Transverse colon (tissue), 4 donors: ENCODE measurements at regions not wholly inside any gene's neighbourhood (a gene's known extent, or its start where the extent isn't known, plus 50 kb on each side); places are given as distances from the start of the nearest gene placed in this dataset.

Experiments used
- DNase-seq: peaks from one replicate; pipeline ENCODE4 v3.0.0-alpha.2; 2019
- H3K27ac ChIP-seq, 4 donors: fragments of 200-600 bp; sonication (generic); 2 replicates each; pipeline ENCODE4 v1.5.1; 2016 to 2018; ENCODE audit warnings: inconsistent platforms in 4 of 4
- H3K27me3 ChIP-seq: fragments of 200-600 bp; sonication (generic); 2 replicates; pipeline ENCODE4 v1.5.1; 2017; ENCODE audit warnings: inconsistent platforms
- H3K36me3 ChIP-seq, 4 donors: fragments of 200-600 bp; sonication (generic); 2 replicates each; pipeline ENCODE4 v1.5.1; 2017 to 2019; ENCODE audit warnings: inconsistent platforms in 4 of 4
- H3K4me1 ChIP-seq, 4 donors: fragments of 200-600 bp; sonication (generic); 2 replicates each; pipeline ENCODE4 v1.5.1; 2017 to 2020; ENCODE audit warnings: inconsistent platforms in 4 of 4
- H3K4me3 ChIP-seq, 4 donors: fragments of 200-600 bp; sonication (generic); 1 replicate in 1 of 4; 2 replicates in 3 of 4; pipeline versions ENCODE4 v1.5.1 to v1.6.1; 2017 to 2019; ENCODE audit warnings: inconsistent platforms in 4 of 4
- H3K9me3 ChIP-seq, 2 donors: fragments of 200-600 bp; sonication (generic); 2 replicates each; pipeline ENCODE4 v1.5.1; 2017 to 2019; ENCODE audit warnings: inconsistent platforms in 2 of 2
- CTCF ChIP-seq, 5 experiments: fragments of 200-600 bp in 3 of 5; fragments of 450-650 bp in 2 of 5; sonication (generic) in 3 of 5; IDR thresholded peaks; 1 replicate in 2 of 5; 2 replicates in 3 of 5; pipeline ENCODE4 v1.5.1; 2016 to 2017; ENCODE audit warnings: antibody characterized with exemption in 5 of 5, inconsistent platforms in 3 of 5, mild to moderate bottlenecking in 2 of 5, moderate library complexity in 1 of 5
- EP300 ChIP-seq: sonication (generic); formaldehyde crosslinking; IDR thresholded peaks from one replicate; pipeline ENCODE4 v1.6.1; 2017; ENCODE audit warnings: antibody characterized with exemption, low read depth
- POLR2A ChIP-seq: fragments of 450-650 bp; IDR thresholded peaks from one replicate; pipeline ENCODE4 v1.6.1; 2016; ENCODE audit warnings: antibody characterized with exemption, mild to moderate bottlenecking, moderate library complexity
- POLR2AphosphoS5 ChIP-seq, 3 donors: sonication (generic); formaldehyde crosslinking; IDR thresholded peaks; one replicate each; pipeline ENCODE4 v1.6.1; 2016; ENCODE audit warnings: antibody characterized with exemption in 3 of 3
- WGBS, 2 donors: methylation state at CpG; one replicate each; pipeline ENCODE4 v1.1.5; 2018; ENCODE audit warnings: low coverage in 1 of 2; 5-methylcytosine and 5-hydroxymethylcytosine counted together
- in situ Hi-C, 4 donors: fragments of 200-750 bp; cut with MboI; loops; one replicate each; pipeline versions ENCODE4 v1.15.0 to v1.15.1; 2017; ENCODE audit warnings: low sequenced_read_pairs in 3 of 4, low pct_ligation_motif_present in 1 of 4, low pct_unique_long_range_greater_than_20kb in 1 of 4
- intact Hi-C: fragments of 100-400 bp; cut with DNase I; formaldehyde crosslinking; loops from one replicate; pipeline ENCODE4 v1.15.1; 2023; ENCODE audit warnings: low total_unique reads

- TF ChIP-seq POLR2A (no peak), EP300 (no peak), CTCF (IDR thresholded peaks at IDR 0.05) (no peak)
- no peaks in the 10 kb centered on the region for H3K4me1 ChIP-seq
- H3K9me3 ChIP-seq: no peaks in the 10 kb centered on the region
- H3K36me3 ChIP-seq: no peaks in the 10 kb centered on the region
- in situ Hi-C loops (no loop called here), intact Hi-C loops (loop anchor here (5.0 kb wide), 1 partner anchor 1043 kb away; no protein-coding TSS in a partner anchor)
- WGBS, 2 donors: 62% methylated on average over 2 of the region's 2 CpGs; no CpG with 5 or more reads in 1 of the 2 donors
- H3K27me3 ChIP-seq: no peaks in the 10 kb centered on the region
- no peak for DNase-seq
- H3K27ac ChIP-seq: no peak overlapping the region
- no peak overlapping the region for H3K4me3 ChIP-seq
These were observed 63.8 kb upstream of the RPS6KA3 start for GRCh38 chrX:20330545-20330944.

GRCh38 chrX:20329435-20329834 is 62.7 kb upstream of the RPS6KA3 start:
- Histone ChIP-seq H3K4me1 (no peaks in the 10 kb centered on the region), H3K27ac (no peak overlapping the region), H3K4me3 (no peak overlapping the region), H3K27me3 (no peaks in the 10 kb centered on the region), H3K9me3 (no peaks in the 10 kb centered on the region), H3K36me3 (no peaks in the 10 kb centered on the region)
- 64 to 73% methylated on average over 2 to 3 of the region's 3 CpGs for WGBS, 2 donors
- intact Hi-C loops: no loop called here
- in situ Hi-C loops: no loop called here
- TF ChIP-seq EP300 (no peak), CTCF (IDR thresholded peaks at IDR 0.05) (no peak), POLR2AphosphoS5 (IDR thresholded peaks at IDR 0.05) (no peak), POLR2A (no peak)
- DNase-seq: no peak

DNA sequence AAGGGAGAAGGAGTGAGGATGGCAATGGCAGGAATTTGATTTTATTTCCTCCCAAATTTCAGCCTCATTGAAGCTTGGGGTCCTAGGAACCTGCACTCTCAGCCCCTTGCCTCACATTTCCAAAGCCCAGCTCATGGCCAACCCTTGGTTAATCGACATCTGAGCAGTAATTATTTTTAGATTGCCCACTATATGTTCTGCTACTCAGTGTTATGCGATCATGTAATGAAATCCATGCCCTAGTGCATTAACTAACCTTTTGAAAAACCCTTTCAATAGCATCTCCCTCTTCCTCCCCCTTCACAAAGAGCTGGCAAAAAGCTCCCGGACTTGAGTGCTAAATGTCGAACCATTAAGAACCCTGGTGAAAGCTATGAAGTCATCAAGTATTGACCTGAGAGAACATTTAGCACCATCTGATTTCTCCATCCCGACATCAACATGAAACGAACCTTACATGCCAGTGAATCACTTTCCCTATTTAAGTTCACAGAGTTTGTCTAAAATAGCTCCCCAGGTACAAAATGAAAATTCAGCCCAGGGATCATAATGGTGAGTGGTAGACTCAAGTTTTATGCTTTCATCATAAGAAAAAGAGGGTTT is 59.2 kb upstream of the RPS6KA3 start:
- Histone ChIP-seq H3K4me3 (no peak overlapping the region), H3K27me3 (no peaks in the 10 kb centered on the region), H3K4me1 (no peaks in the 10 kb centered on the region), H3K36me3 (no peaks in the 10 kb centered on the region), H3K9me3 (no peaks in the 10 kb centered on the region), H3K27ac (no peak overlapping the region)
- intact Hi-C loops (no loop called here), in situ Hi-C loops (no loop called here)
- 90% methylated on average over 6 of the region's 6 CpGs; no CpG with 5 or more reads in 1 of the 2 donors for WGBS, 2 donors
- TF ChIP-seq CTCF (IDR thresholded peaks at IDR 0.05) (no peak), POLR2A (no peak), POLR2AphosphoS5 (IDR thresholded peaks at IDR 0.05) (no peak), EP300 (no peak)
- no peak for DNase-seq

- DNase-seq: no peak
- intact Hi-C loops (no loop called here), in situ Hi-C loops (no loop called here)
- Histone ChIP-seq H3K36me3 (no peaks in the 10 kb centered on the region), H3K4me3 (no peak overlapping the region), H3K9me3 (no peaks in the 10 kb centered on the region), H3K4me1 (no peaks in the 10 kb centered on the region), H3K27me3 (no peaks in the 10 kb centered on the region), H3K27ac (no peak overlapping the region)
- no peak for TF ChIP-seq CTCF (IDR thresholded peaks at IDR 0.05)
- no peak for TF ChIP-seq POLR2AphosphoS5 (IDR thresholded peaks at IDR 0.05)
- TF ChIP-seq POLR2A: no peak
- 80 to 83% methylated on average over 2 to 5 of the region's 5 CpGs for WGBS, 2 donors
These were observed 56.2 kb upstream of the RPS6KA3 start for GRCh38 chrX:20322887-20323286.
